ENCODE measurements at regions not wholly inside any gene's neighbourhood (a gene's known extent, or its start where the extent isn't known, plus 50 kb on each side); places are given as distances from the start of the nearest gene placed in this dataset.

GRCh38 chr10:21047511-21047910 is 150.4 kb upstream of the NEBL start:
- H3K36me3 ChIP-seq (replicated peaks in 1 of 2; ENCODE audit: insufficient read depth in 1 of 2, low read depth in 2 of 2), result no peaks in the 10 kb centered on the region
- no peak overlapping the region for H3K27ac ChIP-seq
- H3K9me3 ChIP-seq, result no peaks in the 10 kb centered on the region
- ATAC-seq (no peak), DNase-seq (no peak)
- intact Hi-C loops (cut with DNase I), result no loop called here
- TF ChIP-seq POLR2A (IDR thresholded peaks at IDR 0.05) (no peak), CTCF (IDR thresholded peaks at IDR 0.05) (no peak)
- WGBS, 2 donors, result 93 to 96% methylated on average over 3 of the region's 3 CpGs
- no peaks in the 10 kb centered on the region for H3K4me1 ChIP-seq
- no peak overlapping the region for H3K4me3 ChIP-seq
- H3K27me3 ChIP-seq, result no peaks in the 10 kb centered on the region

GRCh38 chr10:21047096-21047495 is 150.0 kb upstream of the NEBL start:
- TF ChIP-seq POLR2A (IDR thresholded peaks at IDR 0.05), result no peak
- no peak for TF ChIP-seq CTCF (IDR thresholded peaks at IDR 0.05)
- Histone ChIP-seq H3K9me3 (no peaks in the 10 kb centered on the region), H3K4me1 (no peaks in the 10 kb centered on the region), H3K27me3 (no peaks in the 10 kb centered on the region), H3K4me3 (no peak overlapping the region), H3K27ac (no peak overlapping the region), H3K36me3 (replicated peaks in 1 of 2; ENCODE audit: insufficient read depth in 1 of 2, low read depth in 2 of 2) (no peaks in the 10 kb centered on the region)
- intact Hi-C loops (cut with DNase I), result no loop called here
- DNase-seq (no peak), ATAC-seq (no peak)

- no peak for ATAC-seq
- H3K4me3 ChIP-seq, result no peak overlapping the region
- no peaks in the 10 kb centered on the region for H3K36me3 ChIP-seq (replicated peaks in 1 of 2; ENCODE audit: insufficient read depth in 1 of 2, low read depth in 2 of 2)
- TF ChIP-seq CTCF (IDR thresholded peaks at IDR 0.05) (no peak), POLR2A (IDR thresholded peaks at IDR 0.05) (no peak)
- H3K27ac ChIP-seq, result no peak overlapping the region
- no peaks in the 10 kb centered on the region for H3K27me3 ChIP-seq
- no peaks in the 10 kb centered on the region for H3K4me1 ChIP-seq
- 94 to 97% methylated on average over 4 of the region's 4 CpGs for WGBS, 2 donors
- no peaks in the 10 kb centered on the region for H3K9me3 ChIP-seq
- intact Hi-C loops (cut with DNase I), result no loop called here
- DNase-seq, result no peak
Observed at GRCh38 chr10:21043044-21043443, 145.9 kb upstream of the NEBL start.

- Histone ChIP-seq H3K36me3 (replicated peaks in 1 of 2; ENCODE audit: insufficient read depth in 1 of 2, low read depth in 2 of 2) (no peaks in the 10 kb centered on the region), H3K27me3 (no peaks in the 10 kb centered on the region), H3K4me3 (no peak overlapping the region), H3K27ac (no peak overlapping the region), H3K9me3 (no peaks in the 10 kb centered on the region), H3K4me1 (no peaks in the 10 kb centered on the region)
- WGBS, 2 donors, result 81 to 82% methylated on average over 1 of the region's 1 CpG
- intact Hi-C loops (cut with DNase I), result no loop called here
- TF ChIP-seq POLR2A (IDR thresholded peaks at IDR 0.05), result no peak
- no peak for TF ChIP-seq CTCF (IDR thresholded peaks at IDR 0.05)
- ATAC-seq, result no peak
- no peak for DNase-seq
Observed at GRCh38 chr10:21042536-21042935, 145.4 kb upstream of the NEBL start.

- H3K4me1 ChIP-seq, result no peaks in the 10 kb centered on the region
Observed at GRCh38 chr10:21041763-21042458, 144.8 kb upstream of the NEBL start.

More at GRCh38 chr10:21041763-21042458, 144.8 kb upstream of the NEBL start:
- Histone ChIP-seq H3K9me3 (no peaks in the 10 kb centered on the region), H3K36me3 (replicated peaks in 1 of 2; ENCODE audit: insufficient read depth in 1 of 2, low read depth in 2 of 2) (no peaks in the 10 kb centered on the region), H3K4me3 (no peak overlapping the region), H3K27ac (no peak overlapping the region), H3K27me3 (no peaks in the 10 kb centered on the region)
- no peak for DNase-seq
- WGBS, 2 donors, result 91% methylated on average over 10 of the region's 10 CpGs
- TF ChIP-seq CTCF (IDR thresholded peaks at IDR 0.05) (no peak), POLR2A (IDR thresholded peaks at IDR 0.05) (no peak)
- no peak for ATAC-seq
- intact Hi-C loops (cut with DNase I), result no loop called here
